Hepatocyte (in vitro differentiated cells): ENCODE measurements at regions not wholly inside any gene's neighbourhood (a gene's known extent, or its start where the extent isn't known, plus 50 kb on each side); places are given as distances from the start of the nearest gene placed in this dataset.

Source experiments
- CTCF ChIP-seq: fragments of 200-600 bp; sonication (generic); IDR thresholded peaks from 2 replicates; pipeline ENCODE4 v1.5.1; 2016; ENCODE audit warnings: antibody characterized with exemption, mild to moderate bottlenecking; ENCODE audit not compliant: poor library complexity
- EZH2 ChIP-seq: fragments of 200-600 bp; sonication (generic); IDR thresholded peaks from 2 replicates; pipeline ENCODE4 v1.6.1; 2016; ENCODE audit warnings: antibody characterized with exemption, mild to moderate bottlenecking, borderline replicate concordance
- EZH2phosphoT487 ChIP-seq: fragments of 200-600 bp; sonication (generic); IDR thresholded peaks from one replicate; pipeline ENCODE4 v1.6.1; 2018; ENCODE audit warnings: antibody characterized with exemption, mild to moderate bottlenecking, low read depth, moderate library complexity; ENCODE audit not compliant: unreplicated experiment, severe bottlenecking

- TF ChIP-seq CTCF = no peak
- no peak for TF ChIP-seq EZH2phosphoT487
- no peak for TF ChIP-seq EZH2
Observed at GRCh38 chr6:113095841-113096240, 748.7 kb downstream of the RFPL4B start.
